ENCODE measurements at regions not wholly inside any gene's neighbourhood (a gene's known extent, or its start where the extent isn't known, plus 50 kb on each side); places are given as distances from the start of the nearest gene placed in this dataset.
"Not testable (repeated sequence)": the region's sequence is repeated elsewhere in the genome, so short reads cannot be mapped to it uniquely, and the experiment has no call there.

GRCh38 chr11:16503891-16504290 is 147.5 kb upstream of the SOX6 start:
- TF ChIP-seq SUZ12 (IDR thresholded peaks at IDR 0.05); LEF1 (IDR thresholded peaks at IDR 0.05; ENCODE audit: borderline replicate concordance); FOXK2 (IDR thresholded peaks at IDR 0.05): not testable (repeated sequence)
